OCI-LY3 (cell line): ENCODE measurements at regions not wholly inside any gene's neighbourhood (a gene's known extent, or its start where the extent isn't known, plus 50 kb on each side); places are given as distances from the start of the nearest gene placed in this dataset.

ENCODE experiments used
- CTCF ChIP-seq: fragments of 200-600, 300-600 bp; sonication (generic); IDR thresholded peaks from 2 replicates; pipeline ENCODE4 v1.5.1; 2014; ENCODE audit warnings: antibody characterized with exemption, low read length, low read depth
- EZH2phosphoT487 ChIP-seq: fragments of 200-600 bp; shearing (Covaris generic); IDR thresholded peaks from 2 replicates; pipeline ENCODE4 v1.6.1; 2018; ENCODE audit warnings: antibody characterized with exemption, mixed run types, low read depth

- TF ChIP-seq CTCF (no peak), EZH2phosphoT487 (no peak)
Observed at GRCh38 chr7:28338041-28338440, 74.3 kb upstream of the CREB5 start.
